Kidney glomerular epithelial cell (primary cell): ENCODE measurements at regions not wholly inside any gene's neighbourhood (a gene's known extent, or its start where the extent isn't known, plus 50 kb on each side); places are given as distances from the start of the nearest gene placed in this dataset.
A peak's percentile ranks its signal among the peaks of the same experiment; 100 is the strongest.

Experiments
- DNase-seq: peaks from one replicate; lab custom pipeline; 2025; lab: John Stamatoyannopoulos, UW

- no peak for DNase-seq
Measured at GRCh38 chr3:64911138-64911537, 223.3 kb upstream of the ADAMTS9 start.

- no peak for DNase-seq
Measured at GRCh38 chr3:64909757-64910467, 222.1 kb upstream of the ADAMTS9 start.

GRCh38 chr3:64909011-64909410 lies 221.2 kb upstream of the ADAMTS9 start:
- DNase-seq = no peak

GRCh38 chr3:64908251-64908685 lies 220.5 kb upstream of the ADAMTS9 start:
- peak; percentile 70 for DNase-seq

GRCh38 chr3:64905906-64906410 lies 218.2 kb upstream of the ADAMTS9 start:
- DNase-seq = peak; percentile 36

GRCh38 chr3:64903006-64903405 lies 215.2 kb upstream of the ADAMTS9 start:
- no peak for DNase-seq

- no peak for DNase-seq
Measured at GRCh38 chr3:64901986-64902516, 214.3 kb upstream of the ADAMTS9 start.

- no peak for DNase-seq
Measured at GRCh38 chr3:64901522-64901885, 213.7 kb upstream of the ADAMTS9 start.

- no peak for DNase-seq
Measured at GRCh38 chr3:64900617-64901521, 213.1 kb upstream of the ADAMTS9 start.

- DNase-seq = no peak
Measured at GRCh38 chr3:64900156-64900555, 212.4 kb upstream of the ADAMTS9 start.

- no peak for DNase-seq
Measured at GRCh38 chr3:64898941-64899340, 211.1 kb upstream of the ADAMTS9 start.

- DNase-seq = no peak
Measured at GRCh38 chr3:64895991-64896895, 208.4 kb upstream of the ADAMTS9 start.

GRCh38 chr3:64895106-64895990 lies 207.5 kb upstream of the ADAMTS9 start:
- no peak for DNase-seq

- no peak for DNase-seq
Measured at GRCh38 chr3:64894006-64894405, 206.2 kb upstream of the ADAMTS9 start.

- DNase-seq = no peak
Measured at GRCh38 chr3:64892671-64893309, 205.0 kb upstream of the ADAMTS9 start.

- no peak for DNase-seq
Measured at GRCh38 chr3:64891021-64891420, 203.2 kb upstream of the ADAMTS9 start.

- DNase-seq = no peak
Measured at GRCh38 chr3:64890466-64890865, 202.7 kb upstream of the ADAMTS9 start.

- no peak for DNase-seq
Measured at GRCh38 chr3:64890006-64890405, 202.2 kb upstream of the ADAMTS9 start.

GRCh38 chr3:64888840-64889392 lies 201.1 kb upstream of the ADAMTS9 start:
- no peak for DNase-seq

GRCh38 chr3:64888165-64888564 lies 200.4 kb upstream of the ADAMTS9 start:
- DNase-seq = no peak
